Spleen (tissue), 7 donors: ENCODE measurements at regions not wholly inside any gene's neighbourhood (a gene's known extent, or its start where the extent isn't known, plus 50 kb on each side); places are given as distances from the start of the nearest gene placed in this dataset.

Experiments
- POLR2A ChIP-seq, 3 donors: fragments of 450-650 bp; IDR thresholded peaks; one replicate each; pipeline ENCODE4 v1.5.1; 2017; ENCODE audit warnings: antibody characterized with exemption in 3 of 3, mild to moderate bottlenecking in 1 of 3
- POLR2AphosphoS5 ChIP-seq, 3 donors: sonication (generic); formaldehyde crosslinking; IDR thresholded peaks; one replicate each; pipeline ENCODE4 v1.5.1; 2017; ENCODE audit warnings: antibody characterized with exemption in 3 of 3
- TF ChIP-seq, protein P1 (sequence below), 11 experiments: fragments of 200-600 bp in 7 of 11; fragments of 450-650 bp in 4 of 11; sonication (generic) in 4 of 11; IDR thresholded peaks in 8 of 11; conservative IDR thresholded peaks in 3 of 11; 1 replicate in 7 of 11; 2 replicates in 4 of 11; pipeline versions ENCODE4 v1.4.0 to v1.8.0; 2016 to 2021; ENCODE audit warnings: antibody characterized with exemption in 11 of 11, inconsistent platforms in 4 of 11, mild to moderate bottlenecking in 1 of 11
- donor health status: DM: no; HTN: no; CAD: no; lungs with moderate emphysema.
- donor health status: DM: no; HTN: no; CAD: no.
- donor health status: DM: no; HTN: no; CAD: no.

GRCh38 chr17:37815536-37815935, 70.7 kb upstream of the HNF1B start:
- TF ChIP-seq, protein P1, sequence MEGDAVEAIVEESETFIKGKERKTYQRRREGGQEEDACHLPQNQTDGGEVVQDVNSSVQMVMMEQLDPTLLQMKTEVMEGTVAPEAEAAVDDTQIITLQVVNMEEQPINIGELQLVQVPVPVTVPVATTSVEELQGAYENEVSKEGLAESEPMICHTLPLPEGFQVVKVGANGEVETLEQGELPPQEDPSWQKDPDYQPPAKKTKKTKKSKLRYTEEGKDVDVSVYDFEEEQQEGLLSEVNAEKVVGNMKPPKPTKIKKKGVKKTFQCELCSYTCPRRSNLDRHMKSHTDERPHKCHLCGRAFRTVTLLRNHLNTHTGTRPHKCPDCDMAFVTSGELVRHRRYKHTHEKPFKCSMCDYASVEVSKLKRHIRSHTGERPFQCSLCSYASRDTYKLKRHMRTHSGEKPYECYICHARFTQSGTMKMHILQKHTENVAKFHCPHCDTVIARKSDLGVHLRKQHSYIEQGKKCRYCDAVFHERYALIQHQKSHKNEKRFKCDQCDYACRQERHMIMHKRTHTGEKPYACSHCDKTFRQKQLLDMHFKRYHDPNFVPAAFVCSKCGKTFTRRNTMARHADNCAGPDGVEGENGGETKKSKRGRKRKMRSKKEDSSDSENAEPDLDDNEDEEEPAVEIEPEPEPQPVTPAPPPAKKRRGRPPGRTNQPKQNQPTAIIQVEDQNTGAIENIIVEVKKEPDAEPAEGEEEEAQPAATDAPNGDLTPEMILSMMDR (IDR thresholded peaks at IDR 0.05 in 8 of 11, conservative IDR thresholded peaks at IDR 0.05 in 3 of 11) = no peak
- TF ChIP-seq POLR2AphosphoS5 (IDR thresholded peaks at IDR 0.05) (no peak), POLR2A (IDR thresholded peaks at IDR 0.05) (no peak)
